Spleen (tissue), 11 donors: ENCODE measurements at regions not wholly inside any gene's neighbourhood (a gene's known extent, or its start where the extent isn't known, plus 50 kb on each side); places are given as distances from the start of the nearest gene placed in this dataset.

ENCODE experiments used
- DNase-seq: peaks from one replicate; pipeline ENCODE4 v3.0.0-alpha.2; 2020
- H3K27ac ChIP-seq, 8 donors: fragments of 200-600 bp; sonication (generic) in 7 of 8; 1 replicate in 4 of 8; 2 replicates in 4 of 8; pipeline versions ENCODE4 v1.5.0 to v1.8.0; 2016 to 2021; ENCODE audit warnings: inconsistent platforms in 4 of 8, mild to moderate bottlenecking in 4 of 8, moderate library complexity in 1 of 8
- H3K27me3 ChIP-seq, 7 donors: fragments of 200-600 bp; sonication (generic) in 6 of 7; replicated peaks in 1 of 7; 1 replicate in 4 of 7; 2 replicates in 3 of 7; pipeline versions ENCODE4 v1.5.0 to v1.8.0; 2016 to 2021; ENCODE audit warnings: inconsistent platforms in 3 of 7, mild to moderate bottlenecking in 1 of 7
- H3K36me3 ChIP-seq, 6 donors: fragments of 200-600 bp; sonication (generic) in 5 of 6; 1 replicate in 4 of 6; 2 replicates in 2 of 6; pipeline versions ENCODE4 v1.5.0 to v1.8.0; 2016 to 2021; ENCODE audit warnings: inconsistent platforms in 2 of 6
- H3K4me1 ChIP-seq, 6 donors: fragments of 200-600 bp; sonication (generic) in 5 of 6; 1 replicate in 3 of 6; 2 replicates in 3 of 6; pipeline versions ENCODE4 v1.5.0 to v1.8.0; 2016 to 2021; ENCODE audit warnings: inconsistent platforms in 3 of 6
- H3K4me3 ChIP-seq, 8 donors: fragments of 200-600 bp; sonication (generic) in 7 of 8; 1 replicate in 4 of 8; 2 replicates in 4 of 8; pipeline versions ENCODE4 v1.5.0 to v1.8.0; 2016 to 2021; ENCODE audit warnings: inconsistent platforms in 4 of 8, mild to moderate bottlenecking in 4 of 8, moderate library complexity in 2 of 8
- H3K9me3 ChIP-seq, 8 donors: fragments of 200-600 bp; sonication (generic) in 7 of 8; 1 replicate in 4 of 8; 2 replicates in 4 of 8; pipeline versions ENCODE4 v1.5.0 to v1.8.0; 2016 to 2021; ENCODE audit warnings: inconsistent platforms in 4 of 8
- CTCF ChIP-seq, 11 experiments: fragments of 200-600 bp in 7 of 11; fragments of 450-650 bp in 4 of 11; sonication (generic) in 4 of 11; IDR thresholded peaks in 8 of 11; conservative IDR thresholded peaks in 3 of 11; 1 replicate in 7 of 11; 2 replicates in 4 of 11; pipeline versions ENCODE4 v1.4.0 to v1.8.0; 2016 to 2021; ENCODE audit warnings: antibody characterized with exemption in 11 of 11, inconsistent platforms in 4 of 11, mild to moderate bottlenecking in 1 of 11
- POLR2A ChIP-seq, 3 donors: fragments of 450-650 bp; IDR thresholded peaks; one replicate each; pipeline ENCODE4 v1.5.1; 2017; ENCODE audit warnings: antibody characterized with exemption in 3 of 3, mild to moderate bottlenecking in 1 of 3
- POLR2AphosphoS5 ChIP-seq, 3 donors: sonication (generic); formaldehyde crosslinking; IDR thresholded peaks; one replicate each; pipeline ENCODE4 v1.5.1; 2017; ENCODE audit warnings: antibody characterized with exemption in 3 of 3
- WGBS, 5 donors: extraction: QIAGEN DNeasy Blood & Tissue Kit in 3 of 5; methylation state at CpG; one replicate each; pipeline versions ENCODE4 v1.1.5 to v1.1.7; 2013 to 2018; 5-methylcytosine and 5-hydroxymethylcytosine counted together
- intact Hi-C: fragments of 100-400 bp; cut with DNase I; formaldehyde crosslinking; loops from one replicate; pipeline ENCODE4 v1.15.0; 2023; ENCODE audit warnings: low total_unique reads
- donor health status: healthy with polysubstance abuse.
- donor health status: DM: no; HTN: no; CAD: no; lungs with moderate emphysema.
- donor health status: DM: no; HTN: no; CAD: no.
- donor health status: Bipolar disorder and iron deficiency.
- donor health status: healthy.
- donor health status: DM: no; HTN: no; CAD: no.
- donor health status: DM: yes; HTN: yes; CAD: no.

GRCh38 chr15:60118626-60119025 is 114.5 kb downstream of the FOXB1 start:
- TF ChIP-seq POLR2AphosphoS5 (IDR thresholded peaks at IDR 0.05): no peak
- TF ChIP-seq POLR2A (IDR thresholded peaks at IDR 0.05): no peak
- TF ChIP-seq CTCF (IDR thresholded peaks at IDR 0.05 in 8 of 11, conservative IDR thresholded peaks at IDR 0.05 in 3 of 11): no peak
- H3K27me3 ChIP-seq: peaks cover 0 to 29% (median 0%) of the 10 kb centered on the region in 7 donors
- 56 to 83% (median 76%) methylated on average over 3 of the region's 3 CpGs for WGBS, 5 donors
- no peak overlapping the region for H3K4me3 ChIP-seq
- no peak overlapping the region for H3K27ac ChIP-seq
- intact Hi-C loops: no loop called here
- H3K9me3 ChIP-seq: no peaks in the 10 kb centered on the region
- no peaks in the 10 kb centered on the region for H3K36me3 ChIP-seq
- H3K4me1 ChIP-seq: no peaks in the 10 kb centered on the region
- no peak for DNase-seq

GRCh38 chr15:60119101-60119500 is 115.0 kb downstream of the FOXB1 start:
- 54 to 79% (median 70%) methylated on average over 4 of the region's 4 CpGs for WGBS, 5 donors
- TF ChIP-seq POLR2AphosphoS5 (IDR thresholded peaks at IDR 0.05): no peak
- no peak for TF ChIP-seq CTCF (IDR thresholded peaks at IDR 0.05 in 8 of 11, conservative IDR thresholded peaks at IDR 0.05 in 3 of 11)
- TF ChIP-seq POLR2A (IDR thresholded peaks at IDR 0.05): no peak
- H3K27me3 ChIP-seq: peaks cover 0 to 29% (median 0%) of the 10 kb centered on the region in 7 donors
- no peaks in the 10 kb centered on the region for H3K4me1 ChIP-seq
- no peak overlapping the region for H3K27ac ChIP-seq
- H3K4me3 ChIP-seq: no peak overlapping the region
- intact Hi-C loops: no loop called here
- no peak for DNase-seq
- H3K9me3 ChIP-seq: no peaks in the 10 kb centered on the region
- H3K36me3 ChIP-seq: no peaks in the 10 kb centered on the region

- no peak for TF ChIP-seq POLR2A (IDR thresholded peaks at IDR 0.05)
- TF ChIP-seq POLR2AphosphoS5 (IDR thresholded peaks at IDR 0.05): no peak
- no peak for TF ChIP-seq CTCF (IDR thresholded peaks at IDR 0.05 in 8 of 11, conservative IDR thresholded peaks at IDR 0.05 in 3 of 11)
- Histone ChIP-seq H3K4me3 (no peak overlapping the region), H3K36me3 (no peaks in the 10 kb centered on the region), H3K27me3 (peaks cover 0 to 27% (median 0%) of the 10 kb centered on the region in 7 donors), H3K9me3 (no peaks in the 10 kb centered on the region), H3K4me1 (no peaks in the 10 kb centered on the region), H3K27ac (no peak overlapping the region)
- DNase-seq: no peak
- WGBS, 5 donors: 27 to 66% (median 57%) methylated on average over 2 of the region's 2 CpGs
- intact Hi-C loops: no loop called here
Measured at GRCh38 chr15:60120100-60120499, 116.0 kb downstream of the FOXB1 start.

GRCh38 chr15:60121845-60122244 is 117.7 kb downstream of the FOXB1 start:
- WGBS, 5 donors: 77 to 87% (median 85%) methylated on average over 4 of the region's 4 CpGs
- Histone ChIP-seq H3K4me3 (no peak overlapping the region), H3K9me3 (no peaks in the 10 kb centered on the region), H3K4me1 (peaks cover 0 to 1% (median under 1%) of the 10 kb centered on the region in 6 donors), H3K27ac (no peak overlapping the region), H3K36me3 (no peaks in the 10 kb centered on the region), H3K27me3 (peaks cover 0 to 23% (median 0%) of the 10 kb centered on the region in 7 donors)
- TF ChIP-seq POLR2AphosphoS5 (IDR thresholded peaks at IDR 0.05): no peak
- no peak for TF ChIP-seq POLR2A (IDR thresholded peaks at IDR 0.05)
- TF ChIP-seq CTCF (IDR thresholded peaks at IDR 0.05 in 8 of 11, conservative IDR thresholded peaks at IDR 0.05 in 3 of 11): no peak
- DNase-seq: no peak
- intact Hi-C loops: no loop called here
